GM12878 (cell line): ENCODE measurements at regions not wholly inside any gene's neighbourhood (a gene's known extent, or its start where the extent isn't known, plus 50 kb on each side); places are given as distances from the start of the nearest gene placed in this dataset.

Experiments used
- ASH2L ChIP-seq: fragments of 300-600, 200-600 bp; sonication (generic); IDR thresholded peaks from 2 replicates; pipeline ENCODE4 v1.6.1; 2017; ENCODE audit warnings: low read depth, mild to moderate bottlenecking, borderline replicate concordance
- CHD2 ChIP-seq: IDR thresholded peaks from 2 replicates; pipeline ENCODE4 v1.6.1; 2011; ENCODE audit warnings: low read depth, low read length, improper control_type of control experiment, borderline replicate concordance
- CREB1 ChIP-seq: IDR thresholded peaks from 2 replicates; pipeline ENCODE4 v1.6.1; 2012; ENCODE audit warnings: low read depth, mild to moderate bottlenecking, inconsistent platforms
- JUNB ChIP-seq: IDR thresholded peaks from 2 replicates; pipeline ENCODE4 v1.6.1; 2016; ENCODE audit warnings: antibody characterized with exemption, mild to moderate bottlenecking
- POLR2A ChIP-seq: IDR thresholded peaks from 2 replicates; pipeline ENCODE4 v1.6.1; 2011; ENCODE audit warnings: low read depth, mild to moderate bottlenecking, low read length
- RBBP5 ChIP-seq: fragments of 200-600 bp; sonication (generic); conservative IDR thresholded peaks from 2 replicates; pipeline ENCODE4 v1.6.1; 2016
- TAF1 ChIP-seq: IDR thresholded peaks from 2 replicates; pipeline ENCODE4 v1.6.1; 2011; ENCODE audit warnings: mild to moderate bottlenecking, low read depth, low read length, borderline replicate concordance
- ZBTB11 ChIP-seq: fragments of 450-650 bp; formaldehyde crosslinking; IDR thresholded peaks from 2 replicates; pipeline ENCODE4 v1.5.0; 2022; ENCODE audit warnings: mild to moderate bottlenecking, missing genetic modification characterization
- TF ChIP-seq, protein P1 (sequence below), 3 experiments: IDR thresholded peaks in 2 of 3; conservative IDR thresholded peaks in 1 of 3; 2 replicates each; pipeline ENCODE4 v1.5.1; 2011; ENCODE audit warnings: low read depth in 3 of 3, low read length in 3 of 3, mild to moderate bottlenecking in 3 of 3, control low read depth in 2 of 3, moderate library complexity in 2 of 3, inconsistent platforms in 1 of 3, mixed read lengths in 1 of 3; ENCODE audit not compliant: control insufficient read depth in 2 of 3, insufficient read depth in 1 of 3; ENCODE audit errors: extremely low read depth in 1 of 3

GRCh38 chr2:57828221-57828620, 218.4 kb upstream of the VRK2 start:
- TF ChIP-seq ZBTB11 (CRISPR knock-in tag), result no peak
- TF ChIP-seq POLR2A, result no peak
- TF ChIP-seq TAF1, result no peak
- no peak for TF ChIP-seq ASH2L
- no peak for TF ChIP-seq CREB1
- TF ChIP-seq JUNB, result no peak
- TF ChIP-seq CHD2, result no peak
- TF ChIP-seq, protein P1, sequence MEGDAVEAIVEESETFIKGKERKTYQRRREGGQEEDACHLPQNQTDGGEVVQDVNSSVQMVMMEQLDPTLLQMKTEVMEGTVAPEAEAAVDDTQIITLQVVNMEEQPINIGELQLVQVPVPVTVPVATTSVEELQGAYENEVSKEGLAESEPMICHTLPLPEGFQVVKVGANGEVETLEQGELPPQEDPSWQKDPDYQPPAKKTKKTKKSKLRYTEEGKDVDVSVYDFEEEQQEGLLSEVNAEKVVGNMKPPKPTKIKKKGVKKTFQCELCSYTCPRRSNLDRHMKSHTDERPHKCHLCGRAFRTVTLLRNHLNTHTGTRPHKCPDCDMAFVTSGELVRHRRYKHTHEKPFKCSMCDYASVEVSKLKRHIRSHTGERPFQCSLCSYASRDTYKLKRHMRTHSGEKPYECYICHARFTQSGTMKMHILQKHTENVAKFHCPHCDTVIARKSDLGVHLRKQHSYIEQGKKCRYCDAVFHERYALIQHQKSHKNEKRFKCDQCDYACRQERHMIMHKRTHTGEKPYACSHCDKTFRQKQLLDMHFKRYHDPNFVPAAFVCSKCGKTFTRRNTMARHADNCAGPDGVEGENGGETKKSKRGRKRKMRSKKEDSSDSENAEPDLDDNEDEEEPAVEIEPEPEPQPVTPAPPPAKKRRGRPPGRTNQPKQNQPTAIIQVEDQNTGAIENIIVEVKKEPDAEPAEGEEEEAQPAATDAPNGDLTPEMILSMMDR (IDR thresholded peaks at IDR 0.05 in 2 of 3, conservative IDR thresholded peaks at IDR 0.05 in 1 of 3; ENCODE audit: control insufficient read depth in 2 of 3, extremely low read depth in 1 of 3, insufficient read depth in 1 of 3, low read depth in 3 of 3, low read length in 3 of 3), result no peak
- TF ChIP-seq RBBP5, result no peak
